HTR-8/SVneo (cell line): ENCODE measurements at regions not wholly inside any gene's neighbourhood (a gene's known extent, or its start where the extent isn't known, plus 50 kb on each side); places are given as distances from the start of the nearest gene placed in this dataset.
"Not testable (repeated sequence)": the region's sequence is repeated elsewhere in the genome, so short reads cannot be mapped to it uniquely, and the experiment has no call there.

Experiments used
- DNase-seq: peaks from one replicate; pipeline ENCODE4 v3.0.0; 2011; ENCODE audit warnings: low spot score, mixed read lengths; ENCODE audit not compliant: insufficient read length
- FAIRE-seq: peaks from 2 replicates; lab custom pipeline; 2011; peaks lifted over from hg19 to GRCh38; lab: Jason Lieb, UNC

DNA sequence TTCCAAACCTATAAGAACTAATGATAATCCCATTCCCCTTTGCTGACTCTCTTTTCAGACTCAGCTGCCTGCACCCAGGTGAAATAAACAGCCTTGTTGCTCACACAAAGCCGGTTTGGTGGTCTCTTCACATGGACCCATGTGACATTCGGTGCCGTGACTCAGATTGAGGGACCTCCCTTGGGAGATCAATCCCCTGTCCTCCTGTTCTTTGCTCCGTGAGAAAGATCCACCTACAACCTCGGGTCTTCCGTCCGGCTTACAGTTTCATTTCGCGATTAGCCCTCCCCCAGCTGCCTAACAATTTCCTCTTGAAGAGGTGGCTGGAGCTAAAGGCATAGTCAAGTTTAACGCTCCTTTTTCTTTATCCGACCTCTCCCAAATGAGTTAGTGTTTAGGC lies 1324.0 kb downstream of the XPNPEP1 start:
- not testable (repeated sequence) for DNase-seq, FAIRE-seq

DNA sequence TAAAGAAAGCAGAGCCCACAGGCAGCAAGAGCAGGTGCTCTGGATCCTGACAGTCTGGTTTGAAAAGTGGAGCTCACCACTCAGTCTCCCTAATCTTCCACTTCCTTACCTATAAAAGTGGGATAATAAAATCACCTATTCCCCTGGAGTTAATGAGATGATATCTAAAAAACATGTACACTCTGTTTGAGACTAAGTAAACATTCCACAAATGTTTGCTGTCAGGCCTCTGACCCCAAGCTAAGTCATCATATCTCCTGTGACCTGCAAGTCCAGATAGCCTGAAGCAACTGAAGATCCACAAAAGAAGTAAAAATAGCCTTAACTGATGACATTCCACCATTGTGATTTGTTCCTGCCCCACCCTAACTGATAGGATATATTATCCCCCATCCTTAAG lies 1324.5 kb downstream of the XPNPEP1 start:
- DNase-seq (no peak), FAIRE-seq (no peak)

DNA sequence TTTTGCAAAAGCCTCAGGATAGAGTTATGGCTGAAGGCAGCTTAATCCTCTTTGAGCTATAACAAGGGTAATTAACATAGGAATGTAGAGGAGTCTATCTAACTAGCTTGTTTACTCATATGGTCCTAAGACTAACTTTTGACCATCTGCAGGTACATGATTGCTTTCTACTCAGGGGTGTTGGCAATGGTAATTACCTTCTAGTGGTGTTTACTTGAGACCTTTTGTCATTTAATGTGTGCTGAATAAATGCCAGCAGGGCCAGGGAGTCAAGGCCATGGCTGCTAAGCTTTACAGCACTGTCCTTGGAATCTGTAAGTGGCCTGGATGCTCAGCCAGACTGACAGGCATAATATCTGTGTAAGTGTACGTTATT lies 1325.0 kb downstream of the XPNPEP1 start:
- no peak for DNase-seq
- no peak for FAIRE-seq

DNA sequence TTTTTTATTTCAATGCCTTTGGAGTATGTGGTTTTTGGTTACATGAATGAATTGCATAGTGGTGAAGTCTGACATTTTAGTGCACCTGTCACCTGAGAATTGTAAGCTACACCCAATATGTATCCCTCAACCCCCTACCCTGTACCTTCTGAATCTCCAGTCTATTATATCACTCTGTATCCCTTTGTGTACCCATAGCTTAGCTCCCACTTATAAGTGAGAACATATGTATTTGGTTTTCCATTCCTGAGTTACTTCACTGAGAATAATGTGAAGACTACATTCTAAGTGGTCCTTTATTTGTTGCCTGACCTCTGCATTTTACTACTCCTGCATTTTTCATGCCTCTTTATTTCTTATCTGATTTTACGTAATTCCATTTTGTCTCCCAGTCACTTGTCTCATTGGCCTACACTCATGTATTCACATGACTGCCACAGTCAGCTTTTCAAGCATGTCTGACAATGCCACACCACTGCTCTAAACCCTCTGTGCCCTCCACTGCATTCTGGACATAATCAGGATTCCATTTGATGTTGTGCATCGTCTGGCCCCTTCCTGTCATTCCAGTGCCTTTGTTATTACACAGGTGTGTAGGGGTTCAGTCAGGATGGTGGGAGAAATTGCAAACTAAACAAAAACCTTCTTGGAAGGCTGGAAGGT lies 1325.5 kb downstream of the XPNPEP1 start:
- FAIRE-seq (no peak), DNase-seq (no peak)

DNA sequence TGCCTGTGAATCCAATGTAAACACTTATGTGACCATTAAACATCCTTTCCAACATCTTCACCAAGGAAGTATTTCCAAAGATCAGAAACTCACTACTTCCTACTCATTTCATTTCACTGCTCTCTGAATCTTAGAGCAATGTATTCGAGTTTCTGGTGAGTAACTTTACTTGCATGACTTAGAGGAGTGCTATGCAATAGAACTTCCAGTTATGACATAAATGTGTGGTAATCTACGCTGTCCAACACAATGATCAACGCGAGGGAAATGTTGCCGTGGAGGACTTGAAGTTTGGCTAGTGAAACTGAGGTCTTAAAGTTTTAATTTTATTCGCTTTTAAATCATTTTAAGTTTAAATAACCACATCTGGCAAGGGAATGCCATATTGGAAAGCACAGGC lies 1326.3 kb downstream of the XPNPEP1 start:
- FAIRE-seq (no peak), DNase-seq (no peak)

DNA sequence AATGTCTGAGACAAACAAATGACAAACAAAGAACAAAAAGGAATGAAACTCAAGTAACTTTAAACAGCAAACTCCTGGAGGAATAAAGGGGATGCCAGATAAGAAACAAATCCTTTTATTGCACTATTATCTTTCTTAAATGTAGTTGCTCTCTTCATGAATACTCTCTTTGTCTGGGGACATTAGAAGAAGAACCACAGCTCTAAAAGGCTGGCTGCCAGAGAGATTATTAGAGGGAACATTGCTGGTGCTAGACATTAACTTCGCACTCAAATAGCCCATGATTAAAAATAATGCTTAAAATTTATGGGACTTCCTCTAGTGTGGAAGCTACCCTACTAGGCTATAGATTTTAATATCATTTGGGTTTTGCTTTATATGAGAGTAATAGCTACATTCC lies 1330.4 kb downstream of the XPNPEP1 start:
- no peak for FAIRE-seq

DNA sequence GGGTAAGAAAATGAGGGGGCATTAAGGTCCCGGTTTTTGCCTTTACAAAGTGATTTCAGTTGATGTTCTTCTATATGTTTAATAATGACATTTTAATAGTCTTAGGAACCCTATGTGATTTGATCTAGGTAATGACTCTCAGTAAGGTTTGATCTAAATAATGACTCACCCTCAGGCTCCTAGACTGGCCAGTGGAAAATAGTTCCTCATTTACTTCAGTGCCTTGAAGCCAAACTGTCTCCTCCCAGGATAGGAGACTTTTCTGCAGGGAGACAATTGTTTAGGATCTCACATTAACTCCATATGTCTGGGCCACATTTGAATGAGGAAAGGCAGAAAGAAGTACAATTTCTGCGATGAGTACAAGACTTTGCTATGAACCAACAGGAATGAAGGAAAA lies 1331.9 kb downstream of the XPNPEP1 start:
- no peak for FAIRE-seq
- DNase-seq: no peak

More for the DNA sequence above, 1330.4 kb downstream of the XPNPEP1 start:
- DNase-seq: no peak

DNA sequence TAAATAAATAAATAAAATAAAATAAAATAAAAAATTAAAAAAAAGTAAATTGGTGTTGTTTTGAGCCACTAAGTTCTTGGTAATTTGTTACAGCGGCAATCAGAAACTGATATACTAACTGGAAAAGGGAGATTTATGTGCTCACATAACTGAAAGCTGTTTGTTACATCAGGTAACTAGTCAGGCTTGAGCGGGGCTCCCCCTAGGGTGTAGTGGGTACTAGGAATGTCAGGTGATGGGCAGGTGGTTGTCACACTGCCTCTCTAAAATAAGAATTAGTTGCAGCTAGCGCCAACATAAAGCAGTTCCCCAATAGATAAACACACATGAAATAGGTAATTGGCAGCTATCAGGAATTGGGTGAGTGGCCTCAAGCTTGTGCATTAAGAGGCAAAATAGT lies 1336.9 kb downstream of the XPNPEP1 start:
- FAIRE-seq: no peak
- DNase-seq: no peak

DNA sequence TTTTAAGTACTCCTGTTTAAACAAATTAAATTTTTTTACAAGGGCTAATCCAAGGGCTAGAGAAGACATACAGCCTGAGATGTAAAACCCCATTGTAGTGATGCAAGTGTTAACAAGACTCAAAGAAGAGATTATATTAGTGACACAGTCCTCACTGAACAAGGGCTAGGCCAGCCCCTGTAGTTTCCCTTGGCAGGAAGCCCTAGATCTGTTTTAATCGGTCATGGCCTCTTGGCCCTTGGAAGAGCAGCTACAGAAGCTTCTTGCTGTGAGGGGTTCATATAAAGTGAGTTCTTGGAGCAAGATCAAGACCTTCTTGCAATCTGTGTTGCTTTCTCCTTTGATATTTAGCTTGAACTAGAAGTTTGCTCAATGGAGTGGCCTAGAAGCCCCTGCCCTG lies 1339.4 kb downstream of the XPNPEP1 start:
- FAIRE-seq: no peak
- no peak for DNase-seq

DNA sequence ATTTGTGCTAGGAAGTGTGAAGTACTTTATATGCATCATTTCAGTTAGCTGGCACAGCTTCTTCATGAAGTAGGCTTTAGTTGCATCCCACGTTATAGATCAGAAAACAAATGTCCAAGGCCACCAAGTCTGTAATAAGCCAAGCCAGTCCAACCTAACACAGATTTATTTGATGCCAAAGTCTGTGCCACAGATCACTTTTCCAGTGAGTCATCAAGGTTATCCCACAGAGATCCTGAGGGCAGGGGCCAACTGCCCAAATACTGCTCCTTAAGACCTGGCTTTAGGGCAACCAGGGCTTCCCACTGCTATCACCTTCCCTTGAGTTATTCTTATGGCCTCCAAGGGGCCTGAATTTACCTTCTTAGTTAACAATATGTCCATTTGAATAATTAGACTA lies 1340.4 kb downstream of the XPNPEP1 start:
- no peak for DNase-seq
- FAIRE-seq: no peak

DNA sequence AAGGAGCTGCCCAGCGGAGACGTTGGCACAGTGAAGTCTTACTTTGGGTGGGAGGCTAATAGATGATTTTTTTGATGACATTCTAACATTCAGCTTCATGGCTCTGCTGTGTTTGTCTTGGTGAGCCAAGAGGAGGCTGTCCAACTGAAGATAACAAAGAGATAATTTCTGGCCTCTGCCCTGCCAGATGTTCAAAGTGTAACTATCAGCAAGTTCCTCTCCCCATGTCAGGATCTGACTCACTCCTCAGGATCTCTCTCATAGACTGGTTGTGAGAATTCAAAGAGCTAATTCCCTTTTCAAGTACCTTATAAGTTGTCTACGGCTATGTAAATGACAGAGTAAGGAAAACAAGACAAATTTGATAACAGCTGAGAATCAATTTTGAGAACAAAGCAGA lies 1340.9 kb downstream of the XPNPEP1 start:
- FAIRE-seq: no peak
- peak; percentile 2 for DNase-seq

DNA sequence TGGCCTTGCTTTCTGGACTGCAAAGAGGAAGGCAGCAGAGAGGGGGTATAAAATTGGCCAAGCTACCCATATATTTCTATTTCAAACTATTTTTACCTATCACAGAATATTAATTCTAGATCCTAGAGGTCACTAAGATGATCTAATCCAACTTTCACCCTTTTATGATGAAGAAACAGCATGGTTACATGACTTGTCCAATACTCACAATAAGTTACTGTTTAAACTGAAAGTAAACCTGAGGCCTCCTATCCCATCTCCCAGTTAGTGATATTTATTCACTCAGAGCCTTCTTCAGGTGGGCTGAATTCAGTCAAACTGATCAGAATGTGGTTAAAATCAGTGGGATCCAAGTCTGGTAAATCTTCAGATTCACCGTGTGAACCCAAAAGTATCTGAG lies 1345.1 kb downstream of the XPNPEP1 start:
- FAIRE-seq: no peak
- no peak for DNase-seq

DNA sequence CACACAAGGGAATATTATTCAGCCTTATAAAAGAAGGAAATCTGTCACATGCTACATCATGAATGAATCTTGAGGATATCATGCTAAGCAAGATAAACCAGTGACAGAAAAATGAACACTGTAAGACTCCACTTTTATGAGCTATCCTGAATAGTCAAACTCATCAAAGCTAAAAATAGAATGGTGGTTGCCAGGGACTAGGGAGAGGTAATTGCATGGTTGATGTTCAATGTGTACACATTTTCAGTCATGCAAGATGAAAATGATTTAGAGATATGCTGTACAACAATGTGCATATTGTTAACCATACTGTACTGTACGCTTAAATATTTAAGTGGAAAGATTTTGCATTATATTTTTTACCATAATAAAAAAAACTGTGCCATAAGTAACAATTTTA lies 1349.1 kb downstream of the XPNPEP1 start:
- DNase-seq (no peak), FAIRE-seq (no peak)

DNA sequence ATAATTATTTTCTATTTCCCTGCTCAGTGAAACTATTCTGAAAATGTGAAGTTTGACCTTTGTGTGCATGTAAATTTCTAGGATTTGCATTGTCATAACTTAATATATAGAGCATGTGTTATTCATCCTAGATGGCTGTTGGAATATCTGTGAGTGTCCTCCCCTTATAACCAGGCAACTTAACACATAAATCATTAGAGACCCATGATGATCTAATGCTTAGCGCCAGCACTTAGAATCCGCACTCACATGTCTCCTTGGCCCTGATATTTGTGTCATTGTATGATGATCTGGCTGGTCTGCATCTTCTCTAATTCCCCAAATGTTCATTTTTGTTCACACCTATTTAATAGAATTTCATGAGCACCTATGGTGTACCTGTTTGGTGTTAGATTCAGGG lies 1354.5 kb downstream of the XPNPEP1 start:
- DNase-seq: no peak
- no peak for FAIRE-seq

DNA sequence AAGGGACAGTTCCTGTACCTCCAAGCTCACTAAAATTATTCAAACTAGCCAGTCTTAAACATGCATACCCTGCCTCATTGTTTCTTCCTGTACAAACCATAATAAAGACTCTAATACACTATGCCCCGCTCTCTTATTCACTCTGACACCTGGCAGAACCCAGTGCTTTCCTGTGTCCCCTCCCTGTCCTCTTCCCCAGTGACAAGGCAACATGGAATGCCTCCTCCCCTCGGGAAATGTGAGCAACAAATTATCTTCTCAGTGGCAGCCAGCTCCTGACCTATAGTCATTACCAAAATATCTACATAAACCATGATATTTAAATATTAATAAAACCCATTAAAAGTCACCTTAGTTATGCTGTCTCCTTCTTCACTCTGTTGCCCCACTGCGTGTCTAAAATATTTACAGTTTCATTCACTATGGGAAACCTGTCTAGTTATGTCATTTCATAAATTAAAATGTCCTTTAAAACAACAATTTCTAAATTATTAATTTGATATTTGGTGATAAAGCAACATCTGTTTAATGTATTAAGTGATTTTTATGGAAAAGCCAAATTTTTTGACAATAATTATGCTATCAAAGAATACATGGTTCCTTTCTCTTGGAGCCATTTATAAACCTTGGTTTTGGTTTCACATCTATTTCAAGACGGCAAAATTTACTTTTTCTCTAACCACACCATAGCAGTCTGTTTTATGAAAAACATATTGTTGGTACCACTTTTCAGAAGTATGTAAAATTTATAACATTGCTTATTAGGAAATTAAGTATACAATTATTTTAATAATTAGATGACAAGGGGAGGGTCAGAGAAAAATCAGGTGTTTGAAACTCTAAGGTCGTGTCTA lies 1355.2 kb downstream of the XPNPEP1 start:
- FAIRE-seq (no peak), DNase-seq (no peak)

DNA sequence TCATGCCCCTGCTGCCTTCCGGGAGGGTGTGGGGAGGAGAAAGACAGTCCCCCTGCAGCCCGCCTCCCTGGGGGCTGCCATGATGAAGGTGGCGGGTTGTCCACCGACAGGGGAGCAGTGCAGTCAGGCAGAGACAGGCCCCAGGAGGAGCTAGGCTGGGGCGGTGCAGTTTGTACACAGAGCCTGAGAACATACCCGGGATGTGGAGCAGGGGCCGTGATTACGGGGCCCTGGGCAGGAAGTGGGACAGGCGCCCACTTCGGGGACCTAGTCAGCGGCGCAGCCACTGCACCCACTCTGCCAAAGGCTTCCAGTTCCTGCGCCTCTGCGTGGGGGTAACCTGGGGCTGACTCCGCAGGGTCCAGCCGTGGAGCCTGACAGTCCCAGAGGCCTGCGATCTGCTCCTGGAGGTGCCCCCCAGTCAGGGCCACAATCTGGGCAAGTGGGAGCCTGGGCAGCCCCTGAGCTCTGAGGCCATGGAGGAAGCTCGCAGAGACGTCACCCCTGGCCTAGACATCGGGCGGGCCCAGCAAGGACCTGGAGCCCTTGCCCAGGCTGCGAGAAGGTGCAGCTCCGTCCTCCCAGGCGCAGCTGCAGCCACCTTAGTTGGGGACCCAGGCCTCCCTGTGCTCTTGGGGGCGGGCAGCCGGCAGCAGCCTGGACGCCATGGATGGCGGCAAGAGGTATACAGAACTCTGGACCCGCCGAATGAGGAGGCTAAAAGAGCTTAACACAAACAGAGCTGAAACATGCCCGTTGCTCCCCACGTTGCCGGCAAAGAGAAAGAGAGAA lies 1356.8 kb downstream of the XPNPEP1 start:
- FAIRE-seq (no peak), DNase-seq (no peak)

DNA sequence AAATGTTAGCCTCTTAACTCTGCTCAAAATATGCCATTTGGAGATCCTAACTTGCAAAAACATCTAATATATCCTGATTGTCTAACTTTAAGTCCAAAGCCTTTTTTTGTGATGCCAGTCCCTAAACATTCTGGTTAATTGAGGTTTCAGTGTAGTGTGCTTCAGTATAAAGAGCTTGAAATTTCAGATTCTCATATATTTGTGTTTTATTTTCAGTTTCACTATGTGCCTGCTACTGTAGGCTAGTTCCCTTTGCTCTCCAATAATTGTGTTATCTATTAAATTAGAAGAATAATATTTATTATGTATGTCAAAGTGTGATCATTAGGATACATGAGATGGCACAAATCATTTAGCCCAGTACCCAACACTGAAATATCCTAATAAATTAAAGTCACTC lies 1361.2 kb downstream of the XPNPEP1 start:
- no peak for FAIRE-seq

DNA sequence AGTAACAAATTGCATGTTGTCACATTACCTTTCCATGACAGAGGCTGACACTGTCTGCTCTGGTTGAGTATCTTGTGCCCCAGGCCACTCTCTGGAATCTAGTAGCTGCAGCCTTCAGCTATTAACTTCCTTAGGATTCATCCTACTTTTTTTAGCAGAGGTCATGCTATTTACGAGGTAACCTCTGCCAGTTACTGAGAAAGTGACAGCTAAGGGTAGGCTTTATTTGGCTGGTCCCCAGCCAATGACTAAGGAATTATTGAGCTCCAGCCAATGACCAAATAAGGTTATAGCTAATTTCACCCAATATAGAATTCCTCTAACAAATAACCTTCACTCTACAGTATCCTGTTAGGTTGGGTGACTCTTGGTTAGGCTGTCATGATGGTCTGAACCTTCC lies 1361.7 kb downstream of the XPNPEP1 start:
- DNase-seq (no peak), FAIRE-seq (no peak)

More for the DNA sequence above, 1361.2 kb downstream of the XPNPEP1 start:
- DNase-seq: no peak

DNA sequence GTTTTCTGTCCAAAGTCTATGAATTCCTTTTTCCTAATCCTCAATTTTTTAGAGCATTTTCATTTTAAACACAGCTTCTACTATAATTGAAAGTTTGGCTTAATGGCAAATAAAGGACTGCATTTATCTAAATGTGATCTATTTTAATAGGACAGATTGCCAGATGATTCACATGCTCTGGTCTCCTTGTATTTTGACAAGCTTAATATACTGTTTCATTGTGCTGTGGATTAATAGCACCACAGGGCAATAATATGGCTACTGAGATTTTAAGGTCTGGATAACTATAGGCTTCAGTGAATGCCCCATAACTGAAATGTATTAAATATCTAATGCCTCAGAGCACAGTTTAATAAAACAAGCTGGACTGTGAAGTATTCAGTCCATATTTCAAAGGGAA lies 1362.8 kb downstream of the XPNPEP1 start:
- FAIRE-seq (no peak), DNase-seq (no peak)

DNA sequence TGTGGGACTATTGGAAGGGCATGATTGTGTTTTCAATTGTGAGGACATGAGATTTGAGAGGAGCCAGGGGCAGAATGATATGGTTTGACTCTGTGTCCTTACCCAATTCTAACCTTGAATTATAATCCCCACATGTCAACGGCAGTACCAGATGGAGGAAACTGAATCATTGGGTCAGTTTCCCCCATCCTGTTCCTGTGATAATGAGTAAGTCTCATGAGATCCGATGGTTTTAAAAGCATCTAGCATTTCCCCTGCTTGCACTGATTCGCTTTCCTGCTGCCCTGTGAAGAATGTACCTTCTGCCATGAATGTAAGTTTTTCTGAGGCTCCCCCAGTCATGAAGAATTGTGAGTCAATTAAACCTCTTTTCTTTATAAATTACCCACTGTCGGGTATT lies 1367.1 kb downstream of the XPNPEP1 start:
- no peak for FAIRE-seq
- DNase-seq: no peak

DNA sequence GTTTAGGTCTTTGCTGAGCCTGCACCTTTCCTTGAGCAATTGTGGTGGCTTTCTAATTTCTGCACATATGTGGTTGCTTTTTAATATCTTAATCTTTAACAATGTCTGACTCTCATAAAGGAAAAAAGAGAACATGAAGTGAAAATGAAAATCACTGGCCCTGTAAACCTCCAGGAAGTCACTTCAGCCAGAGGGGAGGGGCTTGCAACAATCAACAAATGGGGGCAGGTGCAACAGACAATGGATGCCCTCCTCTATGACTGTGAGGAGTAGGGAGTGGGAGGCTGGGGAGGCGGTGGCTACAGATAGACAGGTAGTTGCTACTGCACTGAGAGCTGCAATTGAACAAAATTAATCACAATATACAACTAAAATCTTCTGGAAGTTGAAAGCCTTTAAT lies 1377.4 kb downstream of the XPNPEP1 start:
- no peak for FAIRE-seq

More for the DNA sequence above, 1377.4 kb downstream of the XPNPEP1 start:
- no peak for DNase-seq
